Panc1 (cell line): ENCODE measurements at regions not wholly inside any gene's neighbourhood (a gene's known extent, or its start where the extent isn't known, plus 50 kb on each side); places are given as distances from the start of the nearest gene placed in this dataset.

Experiments
- POLR2AphosphoS5 ChIP-seq: IDR thresholded peaks from 2 replicates; pipeline ENCODE4 v1.6.1; 2012; ENCODE audit warnings: mild to moderate bottlenecking, low read depth, low read length, moderate library complexity
- REST ChIP-seq, 2 experiments: IDR thresholded peaks; 2 replicates each; pipeline ENCODE4 v1.6.1; 2011 to 2012; ENCODE audit warnings: low read depth in 2 of 2, control low read depth in 1 of 2, low read length in 1 of 2, mild to moderate bottlenecking in 1 of 2, moderate library complexity in 1 of 2; ENCODE audit not compliant: insufficient read depth in 1 of 2
- SIN3A ChIP-seq: IDR thresholded peaks from 2 replicates; pipeline ENCODE4 v1.6.1; 2012; ENCODE audit warnings: low read depth, mild to moderate bottlenecking, low read length, moderate library complexity, borderline replicate concordance; ENCODE audit not compliant: insufficient read depth
- TCF7L2 ChIP-seq: IDR thresholded peaks from 2 replicates; pipeline ENCODE4 v1.6.1; 2011; ENCODE audit warnings: mild to moderate bottlenecking, low read depth, low read length, inconsistent platforms
- TF ChIP-seq, protein P1 (sequence below): fragments of 450-650 bp; IDR thresholded peaks from 2 replicates; pipeline ENCODE4 v1.5.1; 2017; ENCODE audit warnings: mild to moderate bottlenecking

DNA sequence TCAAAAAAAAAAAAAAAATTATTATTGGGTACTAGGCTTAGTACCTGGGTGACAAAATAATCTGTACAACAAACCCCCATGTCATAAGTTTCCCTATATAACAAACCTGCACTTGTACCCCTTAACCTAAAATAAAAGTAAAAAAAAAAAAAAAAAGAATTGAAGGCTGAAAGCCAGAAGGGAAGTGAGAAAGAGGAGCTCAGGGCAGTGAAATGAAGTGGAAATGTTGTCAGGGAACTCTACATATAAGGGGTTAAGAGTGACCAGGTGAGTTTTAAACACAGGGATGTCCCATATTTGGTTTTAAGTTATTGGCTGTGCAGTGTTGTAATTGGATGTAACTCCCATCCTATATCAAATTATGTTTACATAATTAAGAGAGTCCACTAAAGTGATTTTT lies 85.7 kb upstream of the ABCD3 start:
- TF ChIP-seq, protein P1, sequence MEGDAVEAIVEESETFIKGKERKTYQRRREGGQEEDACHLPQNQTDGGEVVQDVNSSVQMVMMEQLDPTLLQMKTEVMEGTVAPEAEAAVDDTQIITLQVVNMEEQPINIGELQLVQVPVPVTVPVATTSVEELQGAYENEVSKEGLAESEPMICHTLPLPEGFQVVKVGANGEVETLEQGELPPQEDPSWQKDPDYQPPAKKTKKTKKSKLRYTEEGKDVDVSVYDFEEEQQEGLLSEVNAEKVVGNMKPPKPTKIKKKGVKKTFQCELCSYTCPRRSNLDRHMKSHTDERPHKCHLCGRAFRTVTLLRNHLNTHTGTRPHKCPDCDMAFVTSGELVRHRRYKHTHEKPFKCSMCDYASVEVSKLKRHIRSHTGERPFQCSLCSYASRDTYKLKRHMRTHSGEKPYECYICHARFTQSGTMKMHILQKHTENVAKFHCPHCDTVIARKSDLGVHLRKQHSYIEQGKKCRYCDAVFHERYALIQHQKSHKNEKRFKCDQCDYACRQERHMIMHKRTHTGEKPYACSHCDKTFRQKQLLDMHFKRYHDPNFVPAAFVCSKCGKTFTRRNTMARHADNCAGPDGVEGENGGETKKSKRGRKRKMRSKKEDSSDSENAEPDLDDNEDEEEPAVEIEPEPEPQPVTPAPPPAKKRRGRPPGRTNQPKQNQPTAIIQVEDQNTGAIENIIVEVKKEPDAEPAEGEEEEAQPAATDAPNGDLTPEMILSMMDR, result no peak
- TF ChIP-seq SIN3A (no peak), POLR2AphosphoS5 (no peak), REST (IDR thresholded peaks at IDR 0.05; ENCODE audit: insufficient read depth in 1 of 2, low read depth in 2 of 2, low read length in 1 of 2) (no peak), TCF7L2 (no peak)
